Stimulated activated CD8-positive, alpha-beta memory T cell treated with anti-CD3 and anti-CD28 coated beads, Interleukin-12 subunit alpha, Interleukin-12 subunit beta, amount 100 ng/mL, for 24 hours (primary cell): ENCODE measurements at regions not wholly inside any gene's neighbourhood (a gene's known extent, or its start where the extent isn't known, plus 50 kb on each side); places are given as distances from the start of the nearest gene placed in this dataset.

ENCODE experiments used
- DNase-seq: peaks from one replicate; pipeline ENCODE4 v3.0.0-alpha.2; 2020; ENCODE audit errors: extremely low read depth

DNA sequence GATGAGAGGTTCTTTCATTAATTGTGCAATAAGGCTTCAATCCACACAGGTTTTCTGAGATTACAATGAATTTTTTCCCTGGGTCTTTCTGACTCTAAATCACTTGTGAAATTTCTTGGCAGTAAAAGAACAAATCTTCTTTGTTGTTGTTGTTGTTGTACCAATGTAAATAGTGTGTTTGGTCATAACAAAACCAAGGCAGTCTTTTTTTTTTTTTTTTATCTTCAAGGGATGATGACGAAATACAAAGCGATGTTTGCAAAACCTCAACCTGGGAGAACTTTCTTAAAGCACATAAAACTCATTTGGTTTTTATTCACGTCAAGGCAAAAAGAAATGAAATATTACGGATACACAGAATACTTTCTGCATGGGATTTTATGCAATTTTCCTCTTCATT, 462.0 kb downstream of the LIG4 start:
- no peak for DNase-seq

DNA sequence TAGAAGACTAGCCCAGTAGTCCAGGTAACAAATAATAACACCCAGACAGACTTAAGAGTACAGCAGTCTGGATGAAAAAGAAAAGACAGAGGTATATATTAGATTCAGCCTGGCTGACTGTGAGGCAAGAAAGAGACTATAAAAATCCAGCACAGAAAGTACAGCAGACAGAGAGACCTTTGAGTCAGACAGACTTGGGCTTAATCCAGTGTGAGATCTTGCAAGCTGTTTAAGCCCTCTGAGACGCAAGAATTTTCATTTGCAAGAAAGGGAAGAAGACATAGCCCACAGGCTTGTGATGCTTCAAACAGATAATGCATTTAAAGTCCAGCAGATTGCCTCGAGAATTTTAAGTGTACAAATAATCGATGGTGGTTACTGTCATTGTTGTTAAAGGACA, 471.4 kb downstream of the LIG4 start:
- no peak for DNase-seq

DNA sequence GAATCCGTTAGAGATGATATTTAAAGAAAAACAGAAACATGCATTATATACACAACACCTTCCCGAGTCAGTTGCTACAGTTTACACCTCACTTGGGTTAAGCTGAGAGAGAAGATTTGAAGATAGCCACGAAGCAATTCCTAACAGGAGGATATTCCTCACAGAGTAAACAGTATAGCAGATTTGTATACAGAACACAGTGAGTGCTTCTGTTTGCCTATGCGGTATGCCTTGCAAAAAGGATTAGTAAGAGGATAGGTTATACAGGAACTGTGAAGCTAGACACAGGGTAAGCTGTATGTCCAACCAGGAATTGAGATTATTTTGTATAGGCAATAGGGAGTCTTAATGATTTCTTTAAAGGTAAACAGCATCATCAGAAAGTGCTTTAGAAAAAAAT, 471.8 kb downstream of the LIG4 start:
- no peak for DNase-seq

DNA sequence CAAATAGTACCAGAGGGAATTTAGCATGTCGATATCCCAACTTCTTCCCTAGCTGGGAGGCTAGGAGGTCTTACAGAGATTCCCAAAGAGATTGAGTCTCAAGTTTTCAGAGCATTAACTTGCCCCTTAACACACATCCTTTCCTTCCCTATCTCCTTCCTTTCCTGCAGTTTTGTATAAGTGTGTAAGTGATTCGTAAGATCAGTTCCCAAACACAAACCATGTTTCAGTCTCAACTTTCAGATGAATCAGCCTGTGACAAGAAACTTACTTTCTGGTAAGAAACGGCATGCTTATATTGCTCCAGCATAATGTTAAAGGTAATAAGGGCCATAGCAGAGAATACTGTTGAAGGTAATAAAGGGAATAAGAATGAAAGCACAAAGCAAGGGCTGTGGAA, 472.2 kb downstream of the LIG4 start:
- DNase-seq: no peak

DNA sequence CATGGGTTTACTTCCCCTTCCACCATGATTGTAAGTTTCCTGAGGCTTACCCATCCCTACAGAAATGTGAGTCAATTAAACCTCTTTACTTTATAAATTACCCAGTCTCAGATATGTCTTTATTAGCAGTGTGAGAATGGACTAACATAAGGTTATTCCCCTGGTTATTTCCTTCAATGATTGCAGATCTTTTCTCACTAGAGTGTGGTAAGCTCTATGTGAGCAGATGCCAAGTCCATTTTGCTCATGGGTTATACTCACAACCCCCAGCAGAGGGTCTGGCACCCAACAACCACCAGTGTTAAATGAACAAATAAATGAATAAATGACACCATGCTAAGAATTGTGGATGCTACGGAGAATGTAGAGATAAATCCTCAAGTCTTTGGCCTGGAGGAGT, 472.8 kb downstream of the LIG4 start:
- DNase-seq: no peak

DNA sequence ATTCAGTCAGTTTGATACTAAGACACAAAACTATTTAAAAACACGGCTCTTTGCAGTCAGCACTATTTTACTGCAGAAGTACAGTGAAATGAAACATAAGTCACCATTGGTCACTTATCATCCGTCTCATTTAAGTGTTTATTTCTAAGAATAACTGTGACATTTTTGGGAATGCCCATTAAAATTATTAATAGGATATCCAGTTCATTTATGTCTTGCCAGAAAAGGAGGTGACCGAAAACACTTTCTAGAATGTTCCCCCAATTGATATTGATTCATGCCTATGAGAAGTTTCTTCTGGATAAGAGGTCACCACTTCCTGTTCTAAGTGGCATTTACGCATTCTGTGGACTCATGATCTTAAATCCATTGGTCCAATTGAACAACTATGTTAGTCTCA, 477.3 kb downstream of the LIG4 start:
- DNase-seq: no peak

DNA sequence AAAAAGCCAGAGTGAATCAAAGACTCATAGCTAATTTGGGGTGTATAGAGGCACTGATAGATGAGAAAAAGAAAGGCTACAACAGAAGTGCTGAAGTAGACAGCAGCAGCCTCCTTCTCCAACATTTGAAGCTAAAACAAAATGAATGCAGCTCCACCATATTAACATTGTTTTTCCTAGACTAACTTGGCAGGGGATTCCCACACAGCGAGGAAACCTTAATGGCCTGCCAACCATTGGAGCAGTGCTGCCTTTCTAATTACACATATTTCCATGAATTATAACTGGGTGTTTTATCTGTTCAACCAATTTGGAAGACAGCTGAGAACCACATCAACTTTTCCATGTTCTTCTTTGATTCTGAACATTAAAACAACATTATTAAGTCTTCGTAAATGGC, 478.6 kb downstream of the LIG4 start:
- no peak for DNase-seq

DNA sequence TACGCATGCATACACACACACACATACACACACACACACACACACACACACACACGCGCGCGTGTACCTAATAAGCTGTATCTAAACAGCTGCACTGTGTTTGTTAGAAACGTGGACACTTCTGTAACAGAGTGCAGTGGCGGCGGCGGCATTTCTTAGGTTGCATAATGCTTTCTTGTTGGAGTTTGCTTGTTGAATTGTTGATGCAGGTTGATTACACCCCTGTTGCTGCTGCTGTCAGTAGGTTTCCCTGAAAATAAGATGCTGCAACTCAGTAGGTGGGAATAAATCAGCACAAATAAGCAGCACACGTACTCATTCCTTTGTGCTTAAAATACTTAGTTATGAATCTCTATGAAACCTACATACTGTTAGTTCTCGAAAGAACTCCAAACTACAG, 479.2 kb downstream of the LIG4 start:
- DNase-seq: no peak

DNA sequence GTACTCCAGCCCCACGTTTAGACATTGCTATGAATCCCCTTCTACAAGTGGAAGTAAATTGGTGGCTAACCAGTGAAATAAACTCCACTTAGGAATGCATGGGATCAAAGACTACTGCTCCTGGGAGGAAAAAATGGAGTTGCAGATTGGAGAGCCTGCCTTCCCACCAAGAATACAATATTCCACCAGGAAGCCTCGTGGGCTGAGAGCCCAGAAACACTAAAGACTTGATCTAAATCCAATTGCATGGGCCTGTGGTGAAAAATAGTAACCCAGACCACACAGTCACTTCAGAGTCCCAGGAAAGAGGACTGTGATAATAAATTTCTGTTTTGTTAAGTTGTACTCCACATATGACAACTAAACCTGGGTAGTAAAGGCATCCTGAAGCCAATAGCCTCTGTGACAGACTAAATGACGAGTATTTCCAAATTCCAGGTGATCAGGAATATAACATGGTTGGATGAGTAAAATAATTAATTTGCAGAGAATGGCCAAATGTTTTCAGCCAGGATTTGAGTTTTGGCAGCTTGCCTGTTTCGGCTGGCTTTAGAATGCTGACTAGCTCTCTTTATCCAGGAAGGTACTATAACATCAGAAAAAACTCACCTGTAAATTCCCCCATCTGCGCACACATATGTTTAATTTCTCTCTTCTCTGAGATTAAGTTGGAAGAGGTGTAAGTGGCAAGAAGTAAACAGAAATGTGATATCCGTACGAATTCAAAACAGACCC, 480.3 kb downstream of the LIG4 start:
- DNase-seq: no peak

DNA sequence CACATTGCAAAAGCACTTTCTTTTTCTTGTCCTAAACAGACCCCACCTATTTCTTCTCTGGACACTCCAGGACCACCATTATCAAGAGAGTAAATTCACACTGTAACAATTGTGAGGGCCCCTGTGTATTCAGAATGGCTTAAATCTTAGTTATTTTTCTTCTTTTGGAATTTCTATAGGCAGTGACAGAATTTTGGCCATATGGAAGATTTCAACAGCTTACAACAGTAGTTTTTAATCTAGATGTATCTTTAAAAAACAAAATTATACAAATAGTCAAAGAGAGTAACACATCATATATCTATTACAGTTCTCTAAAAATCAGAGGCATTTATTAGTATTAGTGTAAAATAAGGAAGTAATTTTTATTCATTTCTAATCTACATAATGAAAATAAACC, 482.1 kb downstream of the LIG4 start:
- DNase-seq: no peak

DNA sequence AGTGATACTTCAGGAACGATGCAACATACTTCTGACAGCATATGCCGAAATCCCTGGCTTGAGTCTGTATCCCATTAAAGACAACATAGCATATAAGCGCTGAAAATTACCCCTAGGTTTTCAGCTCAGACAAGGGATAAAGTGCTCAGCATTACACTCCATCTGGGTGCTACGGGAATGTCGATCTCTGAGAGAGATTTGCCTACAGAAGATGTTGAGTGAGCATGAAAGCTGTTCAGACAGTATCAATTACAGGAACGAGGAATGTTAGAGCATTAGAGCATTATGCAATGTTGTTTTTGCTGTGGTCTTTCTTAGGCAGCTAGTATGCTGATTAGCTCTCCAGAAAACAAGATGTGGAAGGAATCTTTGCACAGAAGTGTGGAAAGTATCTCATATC, 484.5 kb downstream of the LIG4 start:
- no peak for DNase-seq

DNA sequence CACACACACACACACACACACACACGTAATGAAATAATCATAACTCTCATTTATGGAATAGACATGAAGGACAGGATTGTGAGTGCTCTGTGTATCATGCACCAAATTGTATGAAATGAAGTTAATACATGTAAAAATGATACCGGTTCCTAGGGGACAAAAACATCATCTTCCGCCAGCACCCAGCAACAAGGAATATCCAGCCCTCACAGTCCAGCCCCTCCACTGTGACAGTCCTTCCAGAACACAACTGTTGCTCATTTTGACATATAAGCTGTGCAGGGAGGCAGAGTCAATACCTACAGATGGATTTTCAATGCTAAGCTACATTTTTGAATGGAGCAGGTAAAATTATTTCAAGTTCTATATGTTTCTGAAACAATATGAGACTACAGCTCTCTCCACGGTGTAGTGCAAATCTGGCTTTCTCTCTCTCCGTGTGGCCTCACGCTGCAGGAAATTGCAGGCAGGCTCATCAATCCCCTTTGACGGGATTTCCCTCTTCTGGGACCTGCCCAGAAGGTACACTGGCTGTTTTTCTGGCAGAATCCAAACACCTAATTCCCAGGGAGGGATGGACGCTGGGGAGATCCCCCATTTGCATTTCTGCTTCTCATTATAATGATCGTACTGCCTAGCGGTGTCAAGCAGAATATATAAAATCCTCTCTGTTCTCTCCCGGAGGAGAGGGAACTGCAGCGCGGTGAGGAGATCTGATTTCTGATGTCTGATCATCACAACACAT, 494.0 kb downstream of the LIG4 start:
- DNase-seq: no peak

DNA sequence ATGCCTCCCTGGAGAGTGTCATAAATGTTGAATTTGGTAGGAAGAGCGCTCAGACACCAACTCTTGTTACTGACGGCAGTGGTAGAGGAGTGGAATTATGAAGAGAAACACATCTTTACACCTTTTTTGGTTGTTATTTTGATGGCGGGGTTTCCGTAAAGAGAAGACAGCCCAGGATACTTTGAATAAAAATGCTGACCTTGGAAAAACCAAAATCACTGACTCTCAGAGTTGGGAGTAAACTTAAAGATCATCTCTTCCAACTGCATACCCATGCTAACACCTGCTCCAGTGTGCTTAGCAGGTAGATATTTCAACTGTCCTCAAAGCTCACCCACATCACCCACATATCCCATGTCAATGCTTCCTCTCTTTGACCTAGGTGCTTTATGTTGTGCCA, 498.6 kb downstream of the LIG4 start:
- no peak for DNase-seq

DNA sequence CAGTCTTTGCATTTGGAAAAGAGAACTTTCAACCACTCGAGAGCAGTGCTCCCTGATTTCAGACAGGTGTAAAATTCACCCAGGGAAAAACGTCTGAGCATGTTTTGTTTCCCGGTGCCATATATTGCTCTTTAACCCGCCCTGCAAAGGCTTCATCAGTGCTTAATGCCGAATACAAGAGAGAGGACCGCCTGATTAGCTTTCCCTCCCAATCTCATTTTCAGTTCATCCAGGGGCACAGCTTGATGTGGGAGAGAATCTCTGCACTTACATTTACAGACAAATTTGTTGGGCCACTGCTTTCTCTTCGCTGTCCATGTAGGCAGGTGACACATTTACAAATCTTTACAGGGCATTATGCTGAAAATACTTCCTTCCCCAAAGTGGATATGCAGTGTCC, 499.1 kb downstream of the LIG4 start:
- no peak for DNase-seq

DNA sequence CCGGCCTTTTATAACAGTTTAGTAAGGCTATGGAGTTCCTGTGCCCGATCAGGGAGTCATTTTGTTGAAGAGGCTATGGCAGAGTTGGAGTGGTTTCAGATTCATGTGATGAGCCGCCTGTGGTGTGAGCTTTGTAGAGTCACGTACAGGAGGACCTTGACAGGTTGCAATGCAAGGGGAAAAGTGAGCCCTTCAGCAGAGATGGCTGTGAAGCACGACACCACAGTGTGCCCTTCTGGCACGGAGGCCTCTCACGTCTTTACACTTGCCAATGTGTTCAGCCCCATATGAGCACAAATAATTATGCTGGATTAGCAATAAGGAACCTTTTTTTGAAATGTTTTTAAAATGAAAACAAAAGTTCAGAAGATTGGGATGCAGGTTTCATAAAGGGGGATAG, 499.8 kb downstream of the LIG4 start:
- no peak for DNase-seq

DNA sequence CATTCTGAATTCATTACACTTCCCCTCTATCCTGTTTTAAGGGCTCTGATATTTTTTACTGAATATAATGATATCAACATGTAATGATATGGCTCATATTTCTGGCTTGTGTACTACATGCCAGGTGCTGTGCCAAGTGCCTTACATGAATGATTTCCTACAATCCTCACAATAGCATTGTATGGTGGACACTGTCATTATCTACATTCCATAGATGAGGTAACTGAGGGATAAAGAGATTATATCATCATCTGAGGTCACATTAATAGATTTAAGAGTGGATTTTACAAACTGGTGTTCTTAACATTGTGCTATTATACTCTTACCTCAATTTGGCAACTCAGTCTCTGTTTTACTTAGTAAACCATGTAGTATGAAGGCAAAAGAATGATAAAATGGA, 502.0 kb downstream of the LIG4 start:
- DNase-seq: no peak

DNA sequence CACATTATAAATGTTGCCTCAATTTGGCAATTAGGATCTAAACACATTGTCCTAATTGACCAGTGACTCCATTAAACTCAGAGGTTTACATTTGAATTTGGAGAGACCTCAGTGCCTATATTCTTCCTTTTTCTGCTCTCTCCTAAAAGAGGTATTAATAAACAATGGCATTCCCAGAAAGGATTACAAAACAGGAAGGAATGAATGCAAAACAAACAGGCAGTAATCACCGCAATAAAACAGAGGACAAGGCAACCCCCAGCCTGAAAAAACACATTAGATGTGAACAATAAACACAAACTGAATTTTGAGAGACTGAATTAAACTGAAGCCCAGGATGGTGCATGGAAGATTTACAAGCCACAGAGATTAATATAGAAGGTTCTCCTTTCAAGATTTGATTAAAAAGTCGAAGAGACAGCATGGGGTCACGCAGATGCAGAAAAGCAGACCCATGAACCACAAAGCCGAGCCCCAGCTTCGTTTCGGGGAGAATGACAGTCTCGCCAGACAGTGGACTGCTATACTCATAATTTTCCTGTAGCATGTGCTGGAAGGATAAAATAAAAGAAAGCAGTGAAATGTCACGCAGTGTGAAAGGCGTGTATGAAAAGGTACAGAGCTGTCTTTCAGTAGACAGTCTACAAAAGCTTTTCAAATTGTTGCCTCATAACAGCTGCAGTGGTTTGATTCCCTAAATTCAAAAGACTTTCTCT, 503.0 kb downstream of the LIG4 start:
- no peak for DNase-seq

DNA sequence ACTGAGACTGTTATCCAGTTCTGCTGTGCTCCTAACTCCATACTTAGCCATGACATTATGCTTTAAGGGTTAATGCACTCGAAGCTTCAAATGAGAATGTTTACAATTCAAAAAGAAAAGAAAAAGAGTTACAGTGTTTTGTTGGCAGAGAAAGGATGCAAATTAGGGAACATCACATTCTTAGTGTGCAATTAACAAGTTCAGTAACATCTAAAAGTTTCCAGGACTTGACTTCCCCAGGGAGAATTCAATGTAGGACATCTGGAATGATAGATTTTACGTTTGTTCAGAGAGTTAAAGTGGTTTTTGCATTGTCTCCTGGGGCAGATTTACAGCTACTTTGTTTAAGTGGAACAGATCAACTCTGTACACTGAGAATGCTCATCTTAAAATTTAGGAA, 525.2 kb downstream of the LIG4 start:
- DNase-seq: no peak

DNA sequence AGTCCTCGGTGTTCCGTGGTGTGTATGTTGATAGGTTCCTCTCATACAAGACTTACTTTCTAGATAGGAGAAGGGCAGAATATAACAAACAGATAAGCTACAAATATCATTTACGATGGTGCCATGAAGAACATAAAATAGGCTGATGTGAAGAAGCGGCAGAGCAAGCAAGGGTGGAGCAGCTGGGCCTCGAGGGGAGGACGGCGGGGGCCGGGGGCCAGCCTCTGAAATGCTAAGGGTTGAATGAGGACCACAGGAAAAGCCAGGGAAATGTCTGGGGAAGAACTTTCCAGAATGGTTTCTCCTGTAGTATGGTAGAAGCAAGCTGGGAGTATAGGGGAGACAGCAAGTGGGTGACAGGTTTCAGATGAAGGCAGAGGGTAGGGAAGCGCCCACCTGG, 529.5 kb downstream of the LIG4 start:
- DNase-seq: no peak

DNA sequence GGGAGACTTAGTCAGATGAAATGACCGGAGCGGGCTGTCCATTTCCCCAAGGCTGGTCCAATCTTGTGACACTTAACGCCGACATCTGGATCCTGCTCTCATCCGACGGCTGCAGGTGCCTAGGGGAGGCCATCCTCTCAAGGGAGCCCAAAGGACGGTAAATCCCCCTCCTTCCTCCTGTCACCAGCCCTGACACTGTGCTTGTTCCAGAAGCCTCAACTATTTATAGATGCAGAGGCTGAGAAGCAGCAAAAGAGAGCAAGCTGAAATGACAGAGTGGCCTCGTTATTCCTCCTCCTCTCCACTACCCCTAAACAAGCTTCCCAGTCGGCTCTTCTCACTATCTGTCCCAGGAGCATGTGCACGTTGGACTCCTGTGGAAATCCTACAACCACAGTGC, 533.7 kb downstream of the LIG4 start:
- no peak for DNase-seq

DNA sequence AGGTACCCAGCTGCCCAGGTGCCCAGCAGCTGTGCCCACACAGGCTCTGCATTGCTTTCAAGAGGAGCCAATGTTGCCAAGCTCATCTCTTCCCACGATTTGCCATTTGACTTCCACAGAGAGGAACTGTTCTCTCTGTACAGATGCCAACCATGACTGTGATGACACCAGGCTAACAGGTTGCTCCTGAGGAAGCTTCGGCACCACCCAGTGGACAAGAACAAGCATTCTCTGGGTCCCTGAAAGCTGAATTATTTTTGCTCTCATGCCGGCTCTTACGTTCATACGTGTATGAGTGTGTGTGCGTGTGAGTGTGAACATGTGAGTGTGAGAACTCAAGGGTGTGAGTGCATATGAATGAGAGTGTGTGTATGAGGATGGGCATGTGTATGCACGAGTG, 535.2 kb downstream of the LIG4 start:
- no peak for DNase-seq

DNA sequence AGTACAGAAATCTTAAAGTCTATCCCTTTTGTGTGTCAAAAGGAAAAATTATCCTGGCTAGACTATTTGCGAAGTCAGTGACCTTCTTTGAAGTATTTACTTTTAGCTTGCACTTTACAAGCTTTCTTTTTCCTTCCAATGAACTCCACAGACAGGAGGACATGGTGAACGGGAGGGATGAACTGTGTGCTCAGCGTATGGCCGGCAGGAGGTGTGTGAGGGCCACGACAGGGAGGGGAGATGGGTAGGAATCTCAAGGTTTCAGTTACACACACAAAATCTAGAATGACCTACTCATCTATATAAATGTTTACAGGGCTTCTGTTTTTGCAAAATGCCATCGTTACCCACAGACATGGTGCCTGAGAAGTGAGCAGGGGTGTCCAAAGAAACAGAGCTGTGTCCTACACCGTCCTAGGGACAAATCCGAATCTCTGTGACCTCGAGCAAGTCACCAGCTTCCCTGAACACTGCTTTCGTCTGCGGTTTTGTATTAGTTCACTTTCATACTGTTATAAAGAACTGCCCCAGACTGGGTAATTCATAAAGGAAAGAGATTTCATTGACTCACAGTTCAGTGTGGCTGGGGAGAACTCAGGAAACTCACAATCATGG, 537.2 kb downstream of the LIG4 start:
- no peak for DNase-seq
